AG04450 (cell line): ENCODE measurements at regions not wholly inside any gene's neighbourhood (a gene's known extent, or its start where the extent isn't known, plus 50 kb on each side); places are given as distances from the start of the nearest gene placed in this dataset.

Experiments
- CTCF ChIA-PET: fragments of 300-600, 350-600 bp; formaldehyde crosslinking; extraction: SDS; loops from one replicate; lab custom pipeline; 2022; ENCODE audit warnings: antibody characterized with exemption, inconsistent platforms; lab: Charles Lee
- POLR2A ChIA-PET: fragments of 350-600 bp; formaldehyde crosslinking; extraction: SDS; loops from one replicate; lab custom pipeline; 2021; ENCODE audit warnings: antibody characterized with exemption, inconsistent platforms; lab: Yijun Ruan, JAX
- DNase-seq: peaks from one replicate; pipeline ENCODE4 v3.0.0-alpha.2; 2011; ENCODE audit warnings: low read depth, low spot score
- H3K27ac ChIP-seq: one replicate; pipeline ENCODE4 v1.5.1; 2012; ENCODE audit warnings: low read depth, low read length, control low read depth
- H3K27me3 ChIP-seq: one replicate; pipeline ENCODE4 v1.6.0; 2012; ENCODE audit warnings: low read length; ENCODE audit not compliant: control insufficient read depth, insufficient read depth
- H3K4me3 ChIP-seq: 2 replicates; pipeline ENCODE4 v1.5.1; 2011; ENCODE audit warnings: mild to moderate bottlenecking, low read depth, low read length, control low read depth
- H3K9me3 ChIP-seq: 2 replicates; pipeline ENCODE4 v1.5.1; 2012; ENCODE audit warnings: low read length; ENCODE audit not compliant: control insufficient read depth, insufficient read depth
- CTCF ChIP-seq: IDR thresholded peaks from 2 replicates; pipeline ENCODE4 v1.5.1; 2011; ENCODE audit warnings: low read depth, low read length, control low read depth, inconsistent platforms

GRCh38 chr9:108550106-108550505 is 305.7 kb downstream of the ACTL7B start:
- POLR2A ChIA-PET: no interaction called here
- Histone ChIP-seq H3K4me3 (no peak overlapping the region), H3K27ac (no peak overlapping the region), H3K27me3 (no peaks in the 10 kb centered on the region), H3K9me3 (no peaks in the 10 kb centered on the region)
- CTCF ChIA-PET: interaction anchor here (0.6 to 1.5 kb wide), 2 partner anchors 15 to 109 kb away, joined by 5 read pairs; no protein-coding TSS in a partner anchor
- no peak for DNase-seq
- no peak for TF ChIP-seq CTCF

GRCh38 chr9:108549184-108549583 is 306.6 kb downstream of the ACTL7B start:
- CTCF ChIA-PET: interaction anchor here (0.8 to 2.8 kb wide), 2 partner anchors 11 to 16 kb away, joined by 3 to 9 read pairs; no protein-coding TSS in a partner anchor
- no peak for DNase-seq
- no peak overlapping the region for H3K27ac ChIP-seq
- POLR2A ChIA-PET: no interaction called here
- H3K9me3 ChIP-seq: no peaks in the 10 kb centered on the region
- no peak overlapping the region for H3K4me3 ChIP-seq
- H3K27me3 ChIP-seq: no peaks in the 10 kb centered on the region
- TF ChIP-seq CTCF: no peak

GRCh38 chr9:108547411-108548135 is 308.2 kb downstream of the ACTL7B start:
- Histone ChIP-seq H3K27me3 (no peaks in the 10 kb centered on the region), H3K27ac (no peak overlapping the region), H3K9me3 (no peaks in the 10 kb centered on the region), H3K4me3 (no peak overlapping the region)
- DNase-seq: no peak
- POLR2A ChIA-PET: no interaction called here
- CTCF ChIA-PET: interaction anchor here (0.6 to 2.8 kb wide), 3 partner anchors 12 to 747 kb away, joined by 3 to 9 read pairs (median 5); no protein-coding TSS in a partner anchor
- no peak for TF ChIP-seq CTCF

GRCh38 chr9:108546215-108546614 is 309.6 kb downstream of the ACTL7B start:
- ChIA-PET POLR2A (no interaction called here), CTCF (no interaction called here)
- H3K4me3 ChIP-seq: no peak overlapping the region
- no peak for DNase-seq
- H3K27ac ChIP-seq: no peak overlapping the region
- H3K27me3 ChIP-seq: no peaks in the 10 kb centered on the region
- TF ChIP-seq CTCF: no peak
- no peaks in the 10 kb centered on the region for H3K9me3 ChIP-seq

GRCh38 chr9:108545436-108545835 is 310.4 kb downstream of the ACTL7B start:
- no peak for DNase-seq
- no peak for TF ChIP-seq CTCF
- Histone ChIP-seq H3K27ac (no peak overlapping the region), H3K4me3 (no peak overlapping the region), H3K27me3 (no peaks in the 10 kb centered on the region), H3K9me3 (no peaks in the 10 kb centered on the region)
- ChIA-PET CTCF (interaction anchor here (1.1 kb wide), 1 partner anchor 20 kb away, joined by 4 read pairs; no protein-coding TSS in a partner anchor), POLR2A (no interaction called here)
